ENCODE measurements at regions not wholly inside any gene's neighbourhood (a gene's known extent, or its start where the extent isn't known, plus 50 kb on each side); places are given as distances from the start of the nearest gene placed in this dataset.

- TF ChIP-seq JUND (IDR thresholded peaks at IDR 0.05; ENCODE audit: low read depth), result no peak
- DNase-seq (ENCODE audit: low read depth in 1 of 2, low spot score in 1 of 2), result no peak
- in situ Hi-C loops (cut with HindIII; ENCODE audit: low pct_unique_long_range_greater_than_20kb, low sequenced_read_pairs), result no loop called here
Measured at GRCh38 chr2:201971531-201972228, 62.0 kb upstream of the FZD7 start.

- in situ Hi-C loops (cut with HindIII; ENCODE audit: low pct_unique_long_range_greater_than_20kb, low sequenced_read_pairs), result no loop called here
- DNase-seq (ENCODE audit: low read depth in 1 of 2, low spot score in 1 of 2), result no peak
Measured at GRCh38 chr2:201972621-201973255, 60.9 kb upstream of the FZD7 start.

GRCh38 chr2:201973305-201973928 lies 60.2 kb upstream of the FZD7 start:
- DNase-seq (ENCODE audit: low read depth in 1 of 2, low spot score in 1 of 2), result no peak
- in situ Hi-C loops (cut with HindIII; ENCODE audit: low pct_unique_long_range_greater_than_20kb, low sequenced_read_pairs), result no loop called here
- TF ChIP-seq JUND (IDR thresholded peaks at IDR 0.05; ENCODE audit: low read depth), result no peak

More at GRCh38 chr2:201972621-201973255, 60.9 kb upstream of the FZD7 start:
- TF ChIP-seq JUND (IDR thresholded peaks at IDR 0.05; ENCODE audit: low read depth), result no peak

- in situ Hi-C loops (cut with HindIII; ENCODE audit: low pct_unique_long_range_greater_than_20kb, low sequenced_read_pairs), result no loop called here
- no peak for TF ChIP-seq JUND (IDR thresholded peaks at IDR 0.05; ENCODE audit: low read depth)
- no peak for DNase-seq (ENCODE audit: low read depth in 1 of 2, low spot score in 1 of 2)
Measured at GRCh38 chr2:201974171-201975100, 59.2 kb upstream of the FZD7 start.

GRCh38 chr2:201975434-201975833 lies 58.2 kb upstream of the FZD7 start:
- TF ChIP-seq JUND (IDR thresholded peaks at IDR 0.05; ENCODE audit: low read depth), result no peak
- in situ Hi-C loops (cut with HindIII; ENCODE audit: low pct_unique_long_range_greater_than_20kb, low sequenced_read_pairs), result no loop called here
- DNase-seq (ENCODE audit: low read depth in 1 of 2, low spot score in 1 of 2), result no peak

- no peak for DNase-seq (ENCODE audit: low read depth in 1 of 2, low spot score in 1 of 2)
- no peak for TF ChIP-seq JUND (IDR thresholded peaks at IDR 0.05; ENCODE audit: low read depth)
- in situ Hi-C loops (cut with HindIII; ENCODE audit: low pct_unique_long_range_greater_than_20kb, low sequenced_read_pairs), result no loop called here
Measured at GRCh38 chr2:201975964-201976612, 57.6 kb upstream of the FZD7 start.

- in situ Hi-C loops (cut with HindIII; ENCODE audit: low pct_unique_long_range_greater_than_20kb, low sequenced_read_pairs), result no loop called here
- TF ChIP-seq JUND (IDR thresholded peaks at IDR 0.05; ENCODE audit: low read depth), result no peak
- DNase-seq (ENCODE audit: low read depth in 1 of 2, low spot score in 1 of 2), result peak in 1 of 2 experiments; percentile 9
Measured at GRCh38 chr2:201977651-201978050, 56.0 kb upstream of the FZD7 start.

- in situ Hi-C loops (cut with HindIII; ENCODE audit: low pct_unique_long_range_greater_than_20kb, low sequenced_read_pairs), result no loop called here
- DNase-seq (ENCODE audit: low read depth in 1 of 2, low spot score in 1 of 2), result no peak
- no peak for TF ChIP-seq JUND (IDR thresholded peaks at IDR 0.05; ENCODE audit: low read depth)
Measured at GRCh38 chr2:201978333-201978732, 55.3 kb upstream of the FZD7 start.

- no peak for DNase-seq (ENCODE audit: low read depth in 1 of 2, low spot score in 1 of 2)
- no peak for TF ChIP-seq JUND (IDR thresholded peaks at IDR 0.05; ENCODE audit: low read depth)
- in situ Hi-C loops (cut with HindIII; ENCODE audit: low pct_unique_long_range_greater_than_20kb, low sequenced_read_pairs), result no loop called here
Measured at GRCh38 chr2:201978986-201979385, 54.7 kb upstream of the FZD7 start.

- DNase-seq (ENCODE audit: low read depth in 1 of 2, low spot score in 1 of 2), result no peak
- TF ChIP-seq JUND (IDR thresholded peaks at IDR 0.05; ENCODE audit: low read depth), result no peak
- in situ Hi-C loops (cut with HindIII; ENCODE audit: low pct_unique_long_range_greater_than_20kb, low sequenced_read_pairs), result no loop called here
Measured at GRCh38 chr2:201980389-201980821, 53.2 kb upstream of the FZD7 start.

GRCh38 chr2:201980946-201981345 lies 52.7 kb upstream of the FZD7 start:
- in situ Hi-C loops (cut with HindIII; ENCODE audit: low pct_unique_long_range_greater_than_20kb, low sequenced_read_pairs), result no loop called here
- no peak for DNase-seq (ENCODE audit: low read depth in 1 of 2, low spot score in 1 of 2)
- no peak for TF ChIP-seq JUND (IDR thresholded peaks at IDR 0.05; ENCODE audit: low read depth)

- no peak for DNase-seq (ENCODE audit: low read depth in 1 of 2, low spot score in 1 of 2)
- in situ Hi-C loops (cut with HindIII; ENCODE audit: low pct_unique_long_range_greater_than_20kb, low sequenced_read_pairs), result no loop called here
- no peak for TF ChIP-seq JUND (IDR thresholded peaks at IDR 0.05; ENCODE audit: low read depth)
Measured at GRCh38 chr2:201983174-201983573, 50.5 kb upstream of the FZD7 start.
